HUDEP-2 (cell line): ENCODE measurements at regions not wholly inside any gene's neighbourhood (a gene's known extent, or its start where the extent isn't known, plus 50 kb on each side); places are given as distances from the start of the nearest gene placed in this dataset.
A peak's percentile ranks its signal among the peaks of the same experiment; 100 is the strongest.

Experiments used
- DNase-seq, 76 experiments: peaks; one replicate each; lab custom pipeline; 2025; ENCODE audit not compliant: unreplicated experiment in 76 of 76; lab: John Stamatoyannopoulos, UW

- no peak for DNase-seq
These were observed 148.1 kb downstream of the CEBPB start for GRCh38 chr20:50338479-50339391.

DNA sequence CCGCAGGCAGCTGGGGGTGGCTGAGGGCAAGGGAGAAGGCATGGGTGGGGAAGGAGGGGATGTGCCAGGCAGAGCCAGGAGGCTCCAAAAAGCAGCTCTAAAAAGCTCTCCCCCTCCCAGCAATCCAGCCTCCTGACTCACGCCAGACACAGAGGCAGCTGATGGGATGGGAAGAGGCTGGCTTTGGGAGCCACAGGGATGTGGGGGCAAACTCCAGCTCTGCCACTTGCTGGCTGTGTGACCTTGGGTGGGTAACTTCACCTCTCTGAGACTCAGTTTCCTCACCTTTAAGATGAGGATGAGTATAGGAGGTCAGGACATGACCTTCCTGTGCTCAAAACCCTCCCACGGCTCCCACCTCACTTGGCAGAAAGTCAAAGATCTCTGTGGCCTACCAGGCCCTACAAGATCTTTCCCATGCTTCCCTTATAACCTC, 148.9 kb downstream of the CEBPB start:
- DNase-seq = no peak

DNA sequence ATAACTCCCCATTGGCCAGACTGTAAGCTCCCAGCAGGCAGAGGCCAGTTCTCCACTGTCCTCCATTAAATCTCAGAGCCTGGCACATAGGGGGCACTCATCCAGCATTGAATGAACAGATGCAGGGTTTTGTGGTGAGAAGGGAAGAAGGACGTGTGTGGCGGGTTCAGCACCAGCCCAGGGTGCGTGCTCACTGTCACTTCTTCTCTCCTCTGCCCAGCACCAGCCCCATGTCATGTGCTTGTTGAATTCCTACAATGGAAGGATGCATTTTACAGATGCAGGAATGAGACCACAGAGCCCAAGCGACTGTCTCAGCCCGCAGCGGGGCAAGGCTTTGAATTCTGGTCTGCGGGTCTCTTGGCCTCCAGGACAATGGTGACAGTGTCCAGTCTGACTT, 149.9 kb downstream of the CEBPB start:
- no peak for DNase-seq

DNA sequence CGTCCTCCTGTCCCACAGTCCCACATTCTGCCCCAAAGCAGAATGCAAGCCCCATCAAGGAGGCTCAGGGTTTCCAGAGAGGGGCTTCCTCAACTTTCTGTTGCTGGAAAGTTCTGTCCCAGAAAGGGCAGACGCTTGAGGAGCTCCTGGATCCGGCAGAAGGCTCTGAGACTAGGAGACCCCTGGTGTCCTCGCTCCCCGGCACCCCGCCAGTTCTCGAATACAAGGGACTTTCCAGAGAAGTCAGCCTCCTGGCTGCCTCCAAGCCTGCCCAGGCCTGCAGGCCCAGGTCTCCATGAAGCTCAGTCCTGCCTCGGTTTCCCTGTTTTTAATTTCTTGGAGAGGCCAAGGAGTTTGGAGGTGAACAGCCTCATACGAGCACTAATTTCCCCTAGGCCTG, 150.4 kb downstream of the CEBPB start:
- DNase-seq = no peak

- no peak for DNase-seq
These were observed 151.4 kb downstream of the CEBPB start for GRCh38 chr20:50341880-50342637.

DNA sequence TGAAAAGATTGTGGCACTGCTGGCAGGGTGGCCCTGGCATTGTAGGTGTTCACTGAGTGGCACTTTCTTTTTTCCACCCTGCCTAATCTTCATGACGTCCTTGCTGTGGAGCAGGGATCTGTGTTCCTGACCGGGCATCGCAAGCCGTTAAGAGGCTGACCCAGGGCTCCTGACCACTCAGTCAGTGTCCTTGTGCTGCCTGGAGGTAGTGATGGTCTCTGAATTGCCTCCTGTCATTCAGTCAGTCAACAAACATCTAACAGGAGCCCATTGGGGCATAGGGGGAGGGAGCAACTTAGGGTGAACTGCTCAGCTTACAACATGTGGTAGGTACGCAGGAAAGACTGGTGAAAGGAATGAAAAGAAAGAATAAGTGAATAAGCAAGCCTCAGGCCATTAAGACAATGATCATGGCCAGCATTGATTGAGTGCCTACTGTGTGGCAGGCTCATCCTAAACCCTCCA, 152.0 kb downstream of the CEBPB start:
- DNase-seq = no peak

GRCh38 chr20:50343125-50343489, 152.5 kb downstream of the CEBPB start:
- DNase-seq = no peak

DNA sequence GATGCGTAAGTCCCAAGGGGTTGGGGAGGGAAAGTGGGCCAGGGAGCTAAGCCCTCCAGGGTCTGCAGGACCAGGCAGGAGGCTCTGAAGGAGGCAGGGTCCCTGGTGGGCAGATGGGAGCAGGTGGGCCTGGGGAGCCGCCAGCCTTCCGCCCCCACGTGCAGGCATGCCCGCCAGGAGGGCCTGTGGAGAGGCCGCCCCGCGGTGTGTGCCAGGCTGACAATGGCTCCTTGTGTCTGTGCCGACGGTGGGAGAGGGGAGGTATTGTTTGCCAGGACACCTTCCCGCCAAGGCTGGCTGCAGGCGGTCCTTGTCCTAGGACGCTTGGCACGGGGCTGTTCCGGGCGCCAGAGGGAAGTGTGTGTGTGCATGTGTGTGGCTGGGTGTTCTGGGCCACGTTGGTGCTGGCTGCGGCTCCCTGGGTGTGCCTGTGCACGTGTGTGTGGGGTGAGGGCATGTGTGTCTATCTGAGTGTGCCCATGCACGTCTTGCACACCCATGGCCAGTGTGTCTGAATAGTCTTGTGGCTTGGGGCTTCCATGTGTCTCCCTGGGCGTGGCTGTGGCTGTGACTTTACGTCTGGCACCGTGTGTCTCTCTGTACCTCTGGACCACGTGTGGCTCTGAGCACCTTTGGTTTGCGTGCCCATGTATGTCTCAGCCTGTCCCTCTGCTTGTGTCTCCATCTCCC, 153.0 kb downstream of the CEBPB start:
- no peak for DNase-seq

DNA sequence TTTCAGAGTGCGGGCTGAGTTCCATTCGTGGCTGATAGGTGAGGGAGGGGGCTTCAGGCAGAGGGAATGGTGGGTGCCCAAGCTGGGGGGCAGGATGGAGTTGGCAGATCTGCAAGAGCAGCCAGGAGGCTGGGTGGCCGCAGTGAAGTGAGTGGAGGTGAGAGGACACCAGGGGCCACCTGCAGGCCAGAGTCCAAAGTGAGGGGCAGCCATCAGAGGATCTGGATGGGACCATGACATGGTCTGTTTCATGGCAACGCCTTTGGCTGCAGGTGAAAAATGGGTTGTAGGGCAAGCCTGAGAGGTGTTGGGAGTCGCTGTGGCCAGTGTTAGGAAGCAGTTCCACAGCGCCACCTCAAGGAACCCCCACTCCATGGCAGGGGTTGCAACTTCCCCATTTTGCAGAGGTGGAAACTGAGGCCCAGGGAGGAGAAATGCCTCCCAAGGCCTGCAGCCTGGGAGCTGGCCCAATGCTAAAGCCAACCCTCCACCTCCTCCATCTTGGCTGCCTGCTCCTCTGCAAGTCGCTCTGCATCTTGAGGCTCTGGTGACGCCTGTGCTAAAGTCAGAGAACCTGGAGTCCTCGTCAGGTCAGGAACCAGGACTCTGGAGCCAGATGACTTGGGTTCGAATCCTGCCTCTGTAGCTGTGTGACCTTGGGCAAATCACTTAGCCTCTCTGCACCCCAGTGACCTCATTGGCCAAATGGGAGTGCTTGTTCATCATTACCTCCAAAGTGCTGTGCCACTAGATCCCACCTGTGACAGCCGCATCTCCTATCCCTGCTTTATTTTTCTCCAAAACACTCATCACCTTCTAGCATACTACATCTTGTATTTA, 153.8 kb downstream of the CEBPB start:
- DNase-seq = peak in 1 of 76 experiments; percentile 9

GRCh38 chr20:50345712-50346373, 155.2 kb downstream of the CEBPB start:
- DNase-seq = no peak

DNA sequence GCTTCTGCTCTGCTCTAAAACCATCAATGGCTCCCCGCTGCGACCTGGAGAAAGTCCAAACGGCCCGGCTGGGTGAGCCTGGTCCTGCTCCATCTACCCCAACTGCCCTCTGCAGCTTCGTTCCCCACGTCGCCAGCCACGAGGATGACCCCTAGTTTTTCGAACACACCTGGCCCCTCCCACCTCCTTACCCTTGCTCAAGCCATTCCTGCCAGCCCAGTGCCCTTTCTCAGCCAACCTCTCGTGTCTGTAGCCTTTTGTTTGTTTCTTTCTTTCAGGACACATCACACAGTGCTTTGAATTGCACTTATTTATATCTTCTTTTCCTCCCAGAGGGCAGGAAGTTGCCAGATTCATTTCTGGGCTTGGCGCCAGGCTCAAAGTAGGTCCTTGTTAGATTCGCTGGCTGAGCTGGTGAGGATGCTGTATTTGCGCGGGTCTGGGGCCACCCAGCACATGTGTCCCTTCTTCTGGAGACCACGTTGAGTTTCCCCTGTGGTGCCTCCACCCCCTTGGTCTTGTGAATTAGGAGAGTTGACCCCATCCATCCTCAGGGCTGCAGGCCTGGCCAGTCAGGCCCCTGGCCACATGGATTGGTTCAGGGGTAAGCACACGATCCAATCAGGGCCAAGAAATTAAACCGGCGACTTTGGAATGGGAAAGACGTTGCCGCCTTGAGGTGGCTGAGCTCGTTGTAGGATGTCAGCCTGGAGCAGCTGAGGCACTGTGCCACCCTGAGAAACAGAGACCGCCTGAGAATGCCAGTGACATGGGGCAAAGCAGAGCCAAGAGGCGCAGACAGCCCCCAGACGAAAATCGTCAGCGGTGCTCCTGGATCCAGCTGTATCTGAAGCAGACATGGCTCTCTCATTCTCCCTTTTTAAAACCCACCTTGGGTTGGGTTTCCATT, 156.0 kb downstream of the CEBPB start:
- DNase-seq = peak in 1 of 76 experiments; percentile 8

- no peak for DNase-seq
These were observed 156.8 kb downstream of the CEBPB start for GRCh38 chr20:50347284-50348063.

- no peak for DNase-seq
These were observed 157.5 kb downstream of the CEBPB start for GRCh38 chr20:50348096-50348495.

DNA sequence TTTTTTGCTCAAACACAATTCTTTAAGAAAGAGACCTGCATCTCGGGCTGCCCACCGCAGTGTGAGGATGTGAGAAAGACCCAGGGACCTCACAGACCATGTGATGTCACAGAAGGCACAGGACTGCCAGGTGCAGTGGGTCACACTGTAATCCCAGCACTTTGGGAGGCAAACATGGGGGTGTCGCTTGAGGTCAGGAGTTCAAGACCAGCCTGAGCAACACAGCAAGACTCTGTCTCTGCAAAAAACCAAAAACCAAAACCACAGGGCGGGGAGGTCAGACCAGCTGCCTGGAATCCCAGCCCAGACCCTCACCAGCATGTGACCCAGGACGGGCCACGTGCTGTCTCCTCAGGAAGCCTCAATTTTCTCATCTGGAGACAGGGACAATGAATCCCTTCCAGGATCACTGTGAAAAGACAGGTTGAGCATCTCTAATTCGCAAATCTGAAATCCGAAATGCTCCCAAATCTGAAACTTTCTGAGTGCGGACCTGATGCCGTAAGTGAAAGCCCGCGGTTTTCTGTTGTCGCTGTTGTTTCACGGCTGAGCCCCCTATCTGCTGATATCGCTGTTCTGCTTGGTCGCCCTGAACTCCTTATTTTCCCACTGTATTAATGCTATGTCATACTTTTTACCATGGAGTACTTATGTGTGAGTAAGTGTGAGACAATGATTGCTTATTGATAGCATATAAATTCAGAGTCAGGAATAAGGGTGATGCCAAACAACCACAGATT, 159.5 kb upstream of the PTPN1 start:
- no peak for DNase-seq

GRCh38 chr20:50351541-50351940, 158.6 kb upstream of the PTPN1 start:
- no peak for DNase-seq

GRCh38 chr20:50353289-50353961, 156.8 kb upstream of the PTPN1 start:
- no peak for DNase-seq
